ENCODE measurements at regions not wholly inside any gene's neighbourhood (a gene's known extent, or its start where the extent isn't known, plus 50 kb on each side); places are given as distances from the start of the nearest gene placed in this dataset.

DNA sequence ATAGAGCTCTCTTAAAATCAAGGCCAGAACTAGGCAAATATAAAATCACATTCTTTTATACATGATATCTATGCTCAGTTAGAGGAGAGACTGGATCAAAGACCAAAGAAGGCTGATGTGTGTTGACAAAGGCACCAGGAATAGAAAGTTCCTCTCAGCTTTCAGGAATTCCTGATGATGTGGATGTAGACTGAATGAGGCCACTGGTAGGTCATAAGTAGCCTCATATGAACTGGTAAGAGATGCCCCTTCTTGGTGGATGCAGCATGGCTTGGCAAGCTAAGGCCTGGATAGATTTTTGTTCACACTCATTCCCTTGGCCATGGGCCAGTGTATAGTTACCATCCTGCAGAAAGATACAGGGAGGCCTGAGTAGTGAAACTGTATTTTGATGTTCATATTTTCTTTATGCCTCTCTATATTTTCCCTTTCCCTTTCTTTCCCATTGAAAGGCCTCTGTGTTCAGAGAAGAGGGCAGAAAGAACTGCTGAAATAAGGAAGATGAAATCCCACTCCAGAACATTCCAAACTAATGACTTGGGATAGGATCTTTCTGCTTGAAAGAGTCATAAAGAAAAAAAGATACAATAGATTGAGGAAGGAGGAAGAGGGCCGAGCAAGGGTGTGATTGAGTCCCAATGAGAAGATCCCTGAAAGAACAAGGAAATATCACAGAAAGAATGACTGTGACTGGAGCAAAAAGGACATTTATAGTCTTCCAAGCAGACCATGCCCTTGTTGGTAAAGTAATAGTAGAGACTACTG is 2182.7 kb upstream of the PIK3C3 start:
- DNase-seq (ENCODE audit: low read depth), result no peak
- no peak overlapping the region for H3K4me3 ChIP-seq (ENCODE audit: low read depth, low read length)
- no peak for TF ChIP-seq POLR2A (IDR thresholded peaks at IDR 0.05; ENCODE audit: extremely low read depth, insufficient read length)
- TF ChIP-seq, protein P1, sequence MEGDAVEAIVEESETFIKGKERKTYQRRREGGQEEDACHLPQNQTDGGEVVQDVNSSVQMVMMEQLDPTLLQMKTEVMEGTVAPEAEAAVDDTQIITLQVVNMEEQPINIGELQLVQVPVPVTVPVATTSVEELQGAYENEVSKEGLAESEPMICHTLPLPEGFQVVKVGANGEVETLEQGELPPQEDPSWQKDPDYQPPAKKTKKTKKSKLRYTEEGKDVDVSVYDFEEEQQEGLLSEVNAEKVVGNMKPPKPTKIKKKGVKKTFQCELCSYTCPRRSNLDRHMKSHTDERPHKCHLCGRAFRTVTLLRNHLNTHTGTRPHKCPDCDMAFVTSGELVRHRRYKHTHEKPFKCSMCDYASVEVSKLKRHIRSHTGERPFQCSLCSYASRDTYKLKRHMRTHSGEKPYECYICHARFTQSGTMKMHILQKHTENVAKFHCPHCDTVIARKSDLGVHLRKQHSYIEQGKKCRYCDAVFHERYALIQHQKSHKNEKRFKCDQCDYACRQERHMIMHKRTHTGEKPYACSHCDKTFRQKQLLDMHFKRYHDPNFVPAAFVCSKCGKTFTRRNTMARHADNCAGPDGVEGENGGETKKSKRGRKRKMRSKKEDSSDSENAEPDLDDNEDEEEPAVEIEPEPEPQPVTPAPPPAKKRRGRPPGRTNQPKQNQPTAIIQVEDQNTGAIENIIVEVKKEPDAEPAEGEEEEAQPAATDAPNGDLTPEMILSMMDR (IDR thresholded peaks at IDR 0.05; ENCODE audit: low read depth, low read length), result no peak
- TF ChIP-seq MAX (IDR thresholded peaks at IDR 0.05; ENCODE audit: low read depth, low read length), result no peak
- TF ChIP-seq MYC (IDR thresholded peaks at IDR 0.05; ENCODE audit: low read depth, low read length), result no peak

DNA sequence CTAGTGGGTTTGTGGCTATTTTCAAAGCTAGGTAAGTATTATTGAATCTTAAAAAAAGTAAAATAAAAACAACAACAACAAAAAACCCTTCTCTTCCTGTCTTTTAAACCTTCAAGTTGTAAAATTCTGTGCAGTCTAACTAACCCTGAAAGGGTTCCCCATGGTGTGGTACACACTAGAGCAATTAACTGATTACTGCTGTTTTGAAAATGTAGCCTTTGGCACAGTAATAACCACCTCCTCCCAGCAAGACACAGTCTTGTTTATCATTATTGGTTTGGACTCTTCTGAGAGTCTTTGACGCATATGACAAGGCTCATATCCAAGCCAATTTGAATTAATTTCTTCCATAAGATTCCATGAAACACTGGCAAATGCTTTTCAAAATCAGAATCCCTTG is 2184.6 kb upstream of the PIK3C3 start:
- H3K4me3 ChIP-seq (ENCODE audit: low read depth, low read length), result no peak overlapping the region
- DNase-seq (ENCODE audit: low read depth), result no peak
- TF ChIP-seq, protein P1 (IDR thresholded peaks at IDR 0.05; ENCODE audit: low read depth, low read length), result no peak
- TF ChIP-seq MYC (IDR thresholded peaks at IDR 0.05; ENCODE audit: low read depth, low read length), result no peak
- no peak for TF ChIP-seq POLR2A (IDR thresholded peaks at IDR 0.05; ENCODE audit: extremely low read depth, insufficient read length)
- no peak for TF ChIP-seq MAX (IDR thresholded peaks at IDR 0.05; ENCODE audit: low read depth, low read length)

- no peak for TF ChIP-seq MYC (IDR thresholded peaks at IDR 0.05; ENCODE audit: low read depth, low read length)
- TF ChIP-seq POLR2A (IDR thresholded peaks at IDR 0.05; ENCODE audit: extremely low read depth, insufficient read length), result no peak
- TF ChIP-seq MAX (IDR thresholded peaks at IDR 0.05; ENCODE audit: low read depth, low read length), result no peak
- TF ChIP-seq, protein P1 (IDR thresholded peaks at IDR 0.05; ENCODE audit: low read depth, low read length), result no peak
- H3K4me3 ChIP-seq (ENCODE audit: low read depth, low read length), result no peak overlapping the region
- DNase-seq (ENCODE audit: low read depth), result no peak
Observed at GRCh38 chr18:39764873-39765272, 2190.2 kb upstream of the PIK3C3 start.

- H3K4me3 ChIP-seq (ENCODE audit: low read depth, low read length), result no peak overlapping the region
- no peak for DNase-seq (ENCODE audit: low read depth)
- TF ChIP-seq MYC (IDR thresholded peaks at IDR 0.05; ENCODE audit: low read depth, low read length), result no peak
Observed at GRCh38 chr18:39761273-39761672, 2193.8 kb upstream of the PIK3C3 start.

GRCh38 chr18:39759926-39760325 is 2194.3 kb upstream of the CELF4 start:
- DNase-seq (ENCODE audit: low read depth), result no peak
- H3K4me3 ChIP-seq (ENCODE audit: low read depth, low read length), result no peak overlapping the region
- no peak for TF ChIP-seq MAX (IDR thresholded peaks at IDR 0.05; ENCODE audit: low read depth, low read length)
- TF ChIP-seq, protein P1 (IDR thresholded peaks at IDR 0.05; ENCODE audit: low read depth, low read length), result no peak
- no peak for TF ChIP-seq POLR2A (IDR thresholded peaks at IDR 0.05; ENCODE audit: extremely low read depth, insufficient read length)
- TF ChIP-seq MYC (IDR thresholded peaks at IDR 0.05; ENCODE audit: low read depth, low read length), result no peak

DNA sequence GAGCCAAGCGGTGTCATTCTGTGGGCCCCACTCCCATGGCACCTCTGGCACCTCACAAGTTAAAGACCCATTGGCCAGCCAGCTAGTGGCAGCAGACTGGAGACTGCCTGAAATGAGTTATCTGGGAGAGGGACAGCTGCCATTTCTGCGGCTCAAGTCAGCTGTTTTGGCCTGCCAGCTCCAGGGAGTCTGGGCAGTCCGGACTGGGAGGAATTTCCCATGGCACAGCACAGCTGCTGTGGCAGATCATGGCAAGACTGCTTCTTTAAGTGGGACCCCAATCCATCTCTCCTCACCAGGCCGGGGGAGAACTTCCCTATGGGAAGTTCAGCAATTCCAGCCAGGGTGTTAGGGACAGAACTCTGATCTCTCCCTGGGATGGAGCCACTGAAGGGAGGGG is 2187.6 kb upstream of the CELF4 start:
- TF ChIP-seq, protein P1 (IDR thresholded peaks at IDR 0.05; ENCODE audit: low read depth, low read length), result no peak
- TF ChIP-seq MYC (IDR thresholded peaks at IDR 0.05; ENCODE audit: low read depth, low read length) (no peak), POLR2A (IDR thresholded peaks at IDR 0.05; ENCODE audit: extremely low read depth, insufficient read length) (no peak), MAX (IDR thresholded peaks at IDR 0.05; ENCODE audit: low read depth, low read length) (no peak)
- no peak overlapping the region for H3K4me3 ChIP-seq (ENCODE audit: low read depth, low read length)
- DNase-seq (ENCODE audit: low read depth), result no peak
